BLaER1 treated with 17β-estradiol and CSF1 and Interleukin-3, amounts not matched to agents 10 nM and 100 nM (cell line): ENCODE measurements at regions not wholly inside any gene's neighbourhood (a gene's known extent, or its start where the extent isn't known, plus 50 kb on each side); places are given as distances from the start of the nearest gene placed in this dataset.

ENCODE experiments used
- H3K27ac ChIP-seq, 11 experiments: shearing (Covaris generic); formaldehyde crosslinking; 2 replicates each; pipeline ENCODE4 v1.8.1; 2022
- H3K27me3 ChIP-seq, 11 experiments: shearing (Covaris generic); formaldehyde crosslinking; 2 replicates each; pipeline ENCODE4 v1.8.1; 2022
- H3K36me3 ChIP-seq, 11 experiments: shearing (Covaris generic); formaldehyde crosslinking; 2 replicates each; pipeline ENCODE4 v1.8.1; 2022
- H3K4me1 ChIP-seq, 10 experiments: shearing (Covaris generic); formaldehyde crosslinking; 2 replicates each; pipeline ENCODE4 v1.8.1; 2022
- H3K4me2 ChIP-seq, 11 experiments: shearing (Covaris generic); formaldehyde crosslinking; 2 replicates each; pipeline ENCODE4 v1.8.1; 2022
- H3K4me3 ChIP-seq, 10 experiments: shearing (Covaris generic); formaldehyde crosslinking; 2 replicates each; pipeline ENCODE4 v1.8.1; 2022
- H3K9ac ChIP-seq, 11 experiments: shearing (Covaris generic); formaldehyde crosslinking; 2 replicates each; pipeline ENCODE4 v1.8.1; 2022
- H3K9me3 ChIP-seq, 11 experiments: shearing (Covaris generic); formaldehyde crosslinking; replicated peaks in 1 of 11; 2 replicates each; pipeline ENCODE4 v1.8.1; 2022
- H4K20me1 ChIP-seq, 11 experiments: shearing (Covaris generic); formaldehyde crosslinking; 2 replicates each; pipeline ENCODE4 v1.8.1; 2022
- Cebpa-rat ChIP-seq, 11 experiments: shearing (Covaris generic); IDR thresholded peaks; 2 replicates each; pipeline ENCODE4 v1.8.1; 2022

DNA sequence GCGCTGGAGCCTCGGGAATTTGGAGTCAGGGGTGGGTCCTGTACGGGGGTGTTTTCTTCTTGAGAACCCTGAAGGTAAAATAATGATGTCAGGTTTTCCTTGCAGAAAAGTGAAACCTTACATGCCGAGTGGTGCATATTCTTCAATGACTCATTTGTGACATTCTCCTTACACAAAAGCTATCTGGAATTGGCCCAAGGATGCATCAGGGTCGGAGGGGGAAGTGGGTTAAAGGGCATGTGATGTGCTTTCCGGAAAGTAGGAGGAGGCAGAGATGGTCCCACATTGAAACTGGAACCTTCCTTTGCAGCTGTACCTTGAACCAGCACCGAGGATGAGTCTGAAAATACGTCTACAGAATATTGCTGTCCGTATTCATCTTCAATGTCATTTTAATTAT lies 411.2 kb upstream of the IRX4 start:
- no peak for TF ChIP-seq Cebpa-rat (IDR thresholded peaks at IDR 0.05)
- Histone ChIP-seq H3K4me1 (no peaks in the 10 kb centered on the region), H3K27me3 (no peaks in the 10 kb centered on the region), H3K9ac (no peak overlapping the region), H3K4me2 (no peak overlapping the region), H4K20me1 (no peaks in the 10 kb centered on the region), H3K27ac (no peak overlapping the region), H3K4me3 (no peak overlapping the region), H3K9me3 (peaks cover 3 to 27% (median 14%) of the 10 kb centered on the region in 11 experiments; a peak in 12 of 22 replicates), H3K36me3 (no peaks in the 10 kb centered on the region)

- no peak overlapping the region for H3K9ac ChIP-seq
- H3K27me3 ChIP-seq, result no peaks in the 10 kb centered on the region
- H4K20me1 ChIP-seq, result no peaks in the 10 kb centered on the region
- TF ChIP-seq Cebpa-rat (IDR thresholded peaks at IDR 0.05), result no peak
- H3K4me3 ChIP-seq, result no peak overlapping the region
- no peak overlapping the region for H3K4me2 ChIP-seq
- H3K9me3 ChIP-seq, result peaks cover 3 to 27% (median 14%) of the 10 kb centered on the region in 11 experiments; a peak in 12 of 22 replicates
- no peak overlapping the region for H3K27ac ChIP-seq
- H3K36me3 ChIP-seq, result no peaks in the 10 kb centered on the region
- no peaks in the 10 kb centered on the region for H3K4me1 ChIP-seq
Observed at GRCh38 chr5:2291146-2291840, 408.6 kb upstream of the IRX4 start.

DNA sequence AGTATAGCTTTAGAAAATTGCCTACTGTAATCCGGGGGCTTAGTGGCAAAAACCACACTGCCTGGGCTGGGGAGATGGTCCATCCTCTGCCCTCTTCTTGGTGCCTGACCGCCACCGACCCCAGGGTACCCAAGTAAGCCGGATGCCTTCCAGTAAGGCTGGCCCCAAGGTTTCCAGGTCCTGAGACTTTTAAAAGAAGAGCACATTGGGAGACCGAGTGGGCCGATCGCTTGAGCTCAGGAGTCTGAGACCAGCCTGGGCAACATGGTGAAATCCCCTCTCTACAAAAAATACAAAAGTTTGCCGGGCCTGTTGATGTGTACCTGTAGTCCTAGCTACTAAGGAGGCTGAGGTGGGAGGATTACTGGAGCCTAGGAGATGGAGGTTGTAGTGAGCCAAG lies 406.7 kb upstream of the IRX4 start:
- Histone ChIP-seq H3K36me3 (no peaks in the 10 kb centered on the region), H3K4me2 (no peak overlapping the region), H3K4me3 (no peak overlapping the region), H3K9me3 (peaks cover 3 to 27% (median 14%) of the 10 kb centered on the region in 11 experiments; a peak in 12 of 22 replicates), H3K27me3 (no peaks in the 10 kb centered on the region), H3K27ac (no peak overlapping the region), H3K4me1 (no peaks in the 10 kb centered on the region), H4K20me1 (no peaks in the 10 kb centered on the region), H3K9ac (no peak overlapping the region)
- TF ChIP-seq Cebpa-rat (IDR thresholded peaks at IDR 0.05), result no peak

- Histone ChIP-seq H3K4me1 (no peaks in the 10 kb centered on the region), H3K36me3 (no peaks in the 10 kb centered on the region), H3K27ac (no peak overlapping the region), H3K9ac (no peak overlapping the region), H3K4me2 (no peak overlapping the region), H4K20me1 (no peaks in the 10 kb centered on the region), H3K9me3 (peaks cover 3 to 27% (median 14%) of the 10 kb centered on the region in 11 experiments; a peak in 12 of 22 replicates), H3K4me3 (no peak overlapping the region), H3K27me3 (no peaks in the 10 kb centered on the region)
- no peak for TF ChIP-seq Cebpa-rat (IDR thresholded peaks at IDR 0.05)
Observed at GRCh38 chr5:2288968-2289367, 406.2 kb upstream of the IRX4 start.

DNA sequence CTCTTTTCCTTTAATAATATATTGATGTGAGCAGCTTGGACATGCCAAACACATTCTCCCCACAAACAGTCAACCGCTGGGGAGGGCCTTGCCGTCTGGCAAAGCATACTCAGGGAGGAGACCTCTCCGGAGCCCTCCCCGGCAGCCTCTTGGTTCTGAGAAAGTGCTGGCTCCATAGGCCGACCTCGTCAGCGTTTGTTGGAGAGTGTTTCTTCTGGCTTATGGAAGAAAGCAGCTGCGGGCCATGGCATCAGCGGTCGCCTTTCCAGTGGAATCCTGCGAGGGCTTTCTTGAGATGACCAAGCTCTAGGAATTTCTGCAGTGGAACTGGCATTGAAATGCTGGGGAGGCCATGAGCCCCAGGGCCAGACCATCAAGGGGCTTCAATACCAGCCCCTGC lies 405.7 kb upstream of the IRX4 start:
- Histone ChIP-seq H3K4me2 (no peak overlapping the region), H3K9me3 (peaks cover 3 to 24% (median 13%) of the 10 kb centered on the region in 11 experiments; a peak in 11 of 22 replicates), H4K20me1 (no peaks in the 10 kb centered on the region), H3K9ac (no peak overlapping the region), H3K27me3 (no peaks in the 10 kb centered on the region), H3K4me1 (no peaks in the 10 kb centered on the region), H3K4me3 (no peak overlapping the region), H3K27ac (no peak overlapping the region), H3K36me3 (no peaks in the 10 kb centered on the region)
- no peak for TF ChIP-seq Cebpa-rat (IDR thresholded peaks at IDR 0.05)

DNA sequence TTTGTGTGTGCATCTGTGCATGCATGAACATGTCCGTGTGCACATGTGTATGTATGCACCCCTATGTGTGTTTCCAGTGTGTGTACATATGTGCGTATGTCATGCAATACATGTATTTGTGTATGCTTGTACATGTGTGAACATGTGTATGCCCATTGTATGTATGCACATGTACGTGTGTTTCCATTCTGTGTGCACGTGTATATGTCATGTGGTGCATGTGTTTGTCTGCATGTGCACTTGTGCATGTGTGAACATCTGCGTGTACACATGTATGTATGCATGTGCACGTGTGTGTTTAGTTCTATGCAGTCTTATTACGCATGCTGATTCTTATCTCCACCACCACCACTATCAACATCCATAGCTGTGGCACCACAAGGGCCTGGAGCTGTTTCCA lies 403.5 kb upstream of the IRX4 start:
- no peak overlapping the region for H3K9ac ChIP-seq

GRCh38 chr5:2284678-2285077 lies 402.0 kb upstream of the IRX4 start:
- no peaks in the 10 kb centered on the region for H4K20me1 ChIP-seq
- H3K4me1 ChIP-seq, result peaks cover 0 to 11% (median 5%) of the 10 kb centered on the region in 10 experiments; a peak in 8 of 20 replicates
- no peak overlapping the region for H3K4me2 ChIP-seq
- H3K27me3 ChIP-seq, result no peaks in the 10 kb centered on the region
- H3K27ac ChIP-seq, result no peak overlapping the region
- TF ChIP-seq Cebpa-rat (IDR thresholded peaks at IDR 0.05), result no peak
- H3K4me3 ChIP-seq, result no peak overlapping the region
- H3K9ac ChIP-seq, result no peak overlapping the region
- H3K9me3 ChIP-seq, result no peaks in the 10 kb centered on the region
- H3K36me3 ChIP-seq, result no peaks in the 10 kb centered on the region

More for the DNA sequence above, 403.5 kb upstream of the IRX4 start:
- peaks cover 0 to 4% (median 0%) of the 10 kb centered on the region in 11 experiments; a peak in 2 of 22 replicates for H3K9me3 ChIP-seq
- no peaks in the 10 kb centered on the region for H3K27me3 ChIP-seq
- no peak for TF ChIP-seq Cebpa-rat (IDR thresholded peaks at IDR 0.05)
- H4K20me1 ChIP-seq, result no peaks in the 10 kb centered on the region
- no peak overlapping the region for H3K4me2 ChIP-seq
- H3K4me1 ChIP-seq, result peaks cover 0 to 11% (median 5%) of the 10 kb centered on the region in 10 experiments; a peak in 8 of 20 replicates
- no peaks in the 10 kb centered on the region for H3K36me3 ChIP-seq
- H3K4me3 ChIP-seq, result no peak overlapping the region
- H3K27ac ChIP-seq, result no peak overlapping the region

- no peaks in the 10 kb centered on the region for H3K27me3 ChIP-seq
- TF ChIP-seq Cebpa-rat (IDR thresholded peaks at IDR 0.05), result no peak
- no peak overlapping the region for H3K4me2 ChIP-seq
Observed at GRCh38 chr5:2283481-2284045, 400.8 kb upstream of the IRX4 start.

GRCh38 chr5:2282893-2283292 lies 400.2 kb upstream of the IRX4 start:
- no peak overlapping the region for H3K4me3 ChIP-seq
- H3K9ac ChIP-seq, result no peak overlapping the region
- H3K4me2 ChIP-seq, result no peak overlapping the region
- H3K36me3 ChIP-seq, result no peaks in the 10 kb centered on the region
- no peaks in the 10 kb centered on the region for H4K20me1 ChIP-seq
- no peak for TF ChIP-seq Cebpa-rat (IDR thresholded peaks at IDR 0.05)
- no peaks in the 10 kb centered on the region for H3K27me3 ChIP-seq
- H3K9me3 ChIP-seq, result no peaks in the 10 kb centered on the region
- peaks cover 0 to 15% (median 7%) of the 10 kb centered on the region in 10 experiments; a peak in 11 of 20 replicates for H3K4me1 ChIP-seq
- H3K27ac ChIP-seq, result no peak overlapping the region

More at GRCh38 chr5:2283481-2284045, 400.8 kb upstream of the IRX4 start:
- H3K4me1 ChIP-seq, result peaks cover 0 to 11% (median 5%) of the 10 kb centered on the region in 10 experiments; a peak in 8 of 20 replicates
- no peaks in the 10 kb centered on the region for H3K9me3 ChIP-seq
- no peaks in the 10 kb centered on the region for H3K36me3 ChIP-seq
- H3K4me3 ChIP-seq, result no peak overlapping the region
- no peak overlapping the region for H3K27ac ChIP-seq
- no peak overlapping the region for H3K9ac ChIP-seq
- H4K20me1 ChIP-seq, result no peaks in the 10 kb centered on the region
